Dedifferentiated amniotic fluid mesenchymal stem cell (primary cell): ENCODE measurements at regions not wholly inside any gene's neighbourhood (a gene's known extent, or its start where the extent isn't known, plus 50 kb on each side); places are given as distances from the start of the nearest gene placed in this dataset.
"Not testable (repeated sequence)": the region's sequence is repeated elsewhere in the genome, so short reads cannot be mapped to it uniquely, and the experiment has no call there.

Source experiments
- DNase-seq: peaks from one replicate; pipeline ENCODE4 v3.0.0-alpha.2; 2016; ENCODE audit errors: extremely low spot score

- DNase-seq, result no peak
These were observed 134.8 kb downstream of the RTP5 start for GRCh38 chr2:242004223-242004901.

GRCh38 chr2:242004902-242005230 is 135.3 kb downstream of the RTP5 start:
- DNase-seq, result no peak

- DNase-seq, result not testable (repeated sequence)
These were observed 136.6 kb downstream of the RTP5 start for GRCh38 chr2:242006091-242006634.

- not testable (repeated sequence) for DNase-seq
These were observed 139.4 kb downstream of the RTP5 start for GRCh38 chr2:242008908-242009307.

GRCh38 chr2:242009846-242010245 is 140.3 kb downstream of the RTP5 start:
- not testable (repeated sequence) for DNase-seq

- DNase-seq, result not testable (repeated sequence)
These were observed 141.0 kb downstream of the RTP5 start for GRCh38 chr2:242010252-242011166.

- DNase-seq, result no peak
These were observed 141.6 kb downstream of the RTP5 start for GRCh38 chr2:242011167-242011513.

- no peak for DNase-seq
These were observed 142.0 kb downstream of the RTP5 start for GRCh38 chr2:242011516-242011915.

- DNase-seq, result no peak
These were observed 142.6 kb downstream of the RTP5 start for GRCh38 chr2:242011991-242012764.

GRCh38 chr2:242012956-242013764 is 143.6 kb downstream of the RTP5 start:
- no peak for DNase-seq

GRCh38 chr2:242013771-242014170 is 144.2 kb downstream of the RTP5 start:
- no peak for DNase-seq

- DNase-seq, result no peak
These were observed 145.9 kb downstream of the RTP5 start for GRCh38 chr2:242015108-242016065.

GRCh38 chr2:242017086-242017485 is 147.6 kb downstream of the RTP5 start:
- DNase-seq, result no peak

- DNase-seq, result not testable (repeated sequence)
These were observed 148.9 kb downstream of the RTP5 start for GRCh38 chr2:242018416-242018815.

- DNase-seq, result no peak
These were observed 149.8 kb downstream of the RTP5 start for GRCh38 chr2:242019344-242019743.

GRCh38 chr2:242020196-242021004 is 150.9 kb downstream of the RTP5 start:
- no peak for DNase-seq

- no peak for DNase-seq
These were observed 153.2 kb downstream of the RTP5 start for GRCh38 chr2:242022550-242023290.

- no peak for DNase-seq
These were observed 155.3 kb downstream of the RTP5 start for GRCh38 chr2:242024751-242025355.
